B cell (primary cell): ENCODE measurements at regions not wholly inside any gene's neighbourhood (a gene's known extent, or its start where the extent isn't known, plus 50 kb on each side); places are given as distances from the start of the nearest gene placed in this dataset.

Source experiments
- ATAC-seq: fragments of 200-7000 bp; cut with Tn5 transposase; one replicate; pipeline ENCODE4 v1.10.0; 2021; ENCODE audit warnings: low read depth, mild to moderate bottlenecking, moderate number of reproducible peaks, moderate library complexity
- CTCF ChIA-PET: fragments of 350-600 bp; sonication (Branson Sonifier 250); formaldehyde crosslinking; loops from one replicate; lab custom pipeline; 2021; ENCODE audit warnings: antibody characterized with exemption, inconsistent platforms; lab: Charles Lee
- POLR2A ChIA-PET: fragments of 350-600 bp; sonication (Branson Sonifier 250); formaldehyde crosslinking; loops from one replicate; lab custom pipeline; 2021; ENCODE audit warnings: antibody characterized with exemption; lab: Charles Lee
- DNase-seq: peaks from one replicate; pipeline ENCODE4 v3.0.0; 2013
- H2AFZ ChIP-seq: 2 replicates; pipeline ENCODE4 v1.6.1; 2012; ENCODE audit warnings: mild to moderate bottlenecking, low read depth, low read length; ENCODE audit not compliant: insufficient read depth, poor library complexity, severe bottlenecking
- H3K27ac ChIP-seq, 2 donors: 1 replicate in 1 of 2; 2 replicates in 1 of 2; pipeline ENCODE4 v1.5.1; 2012 to 2013; ENCODE audit warnings: low read length in 2 of 2, mild to moderate bottlenecking in 2 of 2, moderate library complexity in 1 of 2
- H3K27me3 ChIP-seq, 4 experiments: fragments of 200-600 bp in 1 of 4; sonication (generic) in 1 of 4; replicated peaks in 1 of 4; 1 replicate in 2 of 4; 2 replicates in 2 of 4; pipeline versions ENCODE4 v1.6.1 to v1.7.0; 2013 to 2016; ENCODE audit warnings: low read length in 3 of 4, mild to moderate bottlenecking in 2 of 4, mixed read lengths in 1 of 4, moderate library complexity in 1 of 4; ENCODE audit not compliant: insufficient read depth in 4 of 4, control insufficient read depth in 3 of 4; ENCODE audit errors: control extremely low read depth in 1 of 4
- H3K36me3 ChIP-seq, 2 experiments: replicated peaks in 1 of 2; 1 replicate in 1 of 2; 2 replicates in 1 of 2; pipeline versions ENCODE4 v1.6.1 to v1.7.1; 2013; ENCODE audit warnings: low read length in 1 of 2; ENCODE audit not compliant: insufficient read depth in 2 of 2, control insufficient read depth in 1 of 2; ENCODE audit errors: control extremely low read depth in 1 of 2, extremely low read depth in 1 of 2
- H3K4me1 ChIP-seq, 2 donors: fragments of 200-600 bp in 1 of 2; sonication (generic) in 1 of 2; 1 replicate in 1 of 2; 2 replicates in 1 of 2; pipeline versions ENCODE4 v1.5.1 to v1.6.1; 2013 to 2017; ENCODE audit warnings: low read length in 2 of 2; ENCODE audit not compliant: control insufficient read depth in 2 of 2, insufficient read depth in 2 of 2
- H3K4me2 ChIP-seq: replicated peaks from 2 replicates; pipeline ENCODE3; 2012; ENCODE audit warnings: mild to moderate bottlenecking, low read depth, low read length; ENCODE audit not compliant: poor library complexity, severe bottlenecking
- H3K4me3 ChIP-seq, 5 experiments: fragments of 200-600 bp in 1 of 5; sonication (generic) in 1 of 5; 1 replicate in 3 of 5; 2 replicates in 2 of 5; pipeline versions ENCODE4 v1.5.1 to v1.7.0; 2011 to 2016; ENCODE audit warnings: low read length in 4 of 5, mild to moderate bottlenecking in 4 of 5, low read depth in 2 of 5, control low read depth in 1 of 5, moderate library complexity in 1 of 5; ENCODE audit not compliant: insufficient read depth in 1 of 5; ENCODE audit errors: control extremely low read depth in 1 of 5, extremely low read depth in 1 of 5
- H3K79me2 ChIP-seq: fragments of 200-600 bp; sonication (generic); one replicate; pipeline ENCODE4 v1.6.0; 2016; ENCODE audit warnings: low read length; ENCODE audit not compliant: control insufficient read depth, insufficient read depth
- H3K9ac ChIP-seq: fragments of 200-600 bp; sonication (generic); 2 replicates; pipeline ENCODE4 v1.6.1; 2017; ENCODE audit warnings: mild to moderate bottlenecking, low read length, moderate library complexity
- H3K9me3 ChIP-seq, 3 donors: one replicate each; pipeline versions ENCODE4 v1.6.1 to v1.7.1; 2013; ENCODE audit warnings: low read length in 2 of 3; ENCODE audit not compliant: control insufficient read depth in 2 of 3, insufficient read depth in 1 of 3; ENCODE audit errors: control extremely low read depth in 1 of 3
- H4K20me1 ChIP-seq: 2 replicates; pipeline ENCODE4 v1.6.0; 2012; ENCODE audit warnings: mild to moderate bottlenecking, low read length; ENCODE audit not compliant: insufficient read depth, control insufficient read depth, poor library complexity, severe bottlenecking
- H3K27ac Mint-ChIP-seq: one replicate; pipeline ENCODE4 v1.8.0; 2021; ENCODE audit warnings: mixed read lengths
- H3K27me3 Mint-ChIP-seq: one replicate; pipeline ENCODE4 v1.8.0; 2021; ENCODE audit warnings: mixed read lengths
- H3K4me1 Mint-ChIP-seq: one replicate; pipeline ENCODE4 v1.8.0; 2021; ENCODE audit warnings: mixed read lengths
- H3K4me3 Mint-ChIP-seq: one replicate; pipeline ENCODE4 v1.8.0; 2021; ENCODE audit warnings: mixed read lengths
- H3K9me3 Mint-ChIP-seq: one replicate; pipeline ENCODE4 v1.8.0; 2022; ENCODE audit warnings: mixed read lengths; ENCODE audit not compliant: insufficient read depth
- EZH2 ChIP-seq: IDR thresholded peaks from 2 replicates; pipeline ENCODE4 v1.6.1; 2012; ENCODE audit warnings: borderline replicate concordance, low read depth, mild to moderate bottlenecking, moderate library complexity, low read length; ENCODE audit not compliant: insufficient read depth, poor library complexity, severe bottlenecking
- WGBS: methylation state at CpG from one replicate; pipeline ENCODE4 v1.1.5; 2013; ENCODE audit warnings: missing lambda C conversion rate; ENCODE audit not compliant: insufficient coverage; 5-methylcytosine and 5-hydroxymethylcytosine counted together
- intact Hi-C: fragments of 100-400 bp; cut with micrococcal nuclease; formaldehyde crosslinking; loops from one replicate; pipeline ENCODE4 v1.10.0; 2022
- TF ChIP-seq, protein P1 (sequence below): fragments of 200-600 bp; IDR thresholded peaks from one replicate; pipeline ENCODE4 v1.8.0; 2022; ENCODE audit warnings: antibody characterized with exemption, mild to moderate bottlenecking

GRCh38 chr20:47962286-47962963, 177.1 kb upstream of the SULF2 start:
- no peaks in the 10 kb centered on the region for H3K36me3 ChIP-seq
- 88% methylated on average over 4 of the region's 7 CpGs for WGBS
- H3K4me1 ChIP-seq = no peaks in the 10 kb centered on the region
- no peaks in the 10 kb centered on the region for H3K79me2 ChIP-seq
- H3K9ac ChIP-seq = no peak overlapping the region
- Mint-ChIP-seq H3K9me3 (no peaks in the 10 kb centered on the region), H3K4me3 (no peak overlapping the region), H3K27me3 (peaks cover 12% of the 10 kb centered on the region), H3K4me1 (no peaks in the 10 kb centered on the region), H3K27ac (no peak overlapping the region)
- H3K9me3 ChIP-seq = peaks cover 0 to 3% (median 0%) of the 10 kb centered on the region in 3 donors
- H3K27me3 ChIP-seq = no peaks in the 10 kb centered on the region
- DNase-seq = no peak
- CTCF ChIA-PET = no interaction called here
- H3K4me2 ChIP-seq = no peak overlapping the region
- no peak overlapping the region for H2AFZ ChIP-seq
- H3K4me3 ChIP-seq = no peak overlapping the region
- POLR2A ChIA-PET = no interaction called here
- no peak for ATAC-seq
- no peak for TF ChIP-seq EZH2
- TF ChIP-seq, protein P1, sequence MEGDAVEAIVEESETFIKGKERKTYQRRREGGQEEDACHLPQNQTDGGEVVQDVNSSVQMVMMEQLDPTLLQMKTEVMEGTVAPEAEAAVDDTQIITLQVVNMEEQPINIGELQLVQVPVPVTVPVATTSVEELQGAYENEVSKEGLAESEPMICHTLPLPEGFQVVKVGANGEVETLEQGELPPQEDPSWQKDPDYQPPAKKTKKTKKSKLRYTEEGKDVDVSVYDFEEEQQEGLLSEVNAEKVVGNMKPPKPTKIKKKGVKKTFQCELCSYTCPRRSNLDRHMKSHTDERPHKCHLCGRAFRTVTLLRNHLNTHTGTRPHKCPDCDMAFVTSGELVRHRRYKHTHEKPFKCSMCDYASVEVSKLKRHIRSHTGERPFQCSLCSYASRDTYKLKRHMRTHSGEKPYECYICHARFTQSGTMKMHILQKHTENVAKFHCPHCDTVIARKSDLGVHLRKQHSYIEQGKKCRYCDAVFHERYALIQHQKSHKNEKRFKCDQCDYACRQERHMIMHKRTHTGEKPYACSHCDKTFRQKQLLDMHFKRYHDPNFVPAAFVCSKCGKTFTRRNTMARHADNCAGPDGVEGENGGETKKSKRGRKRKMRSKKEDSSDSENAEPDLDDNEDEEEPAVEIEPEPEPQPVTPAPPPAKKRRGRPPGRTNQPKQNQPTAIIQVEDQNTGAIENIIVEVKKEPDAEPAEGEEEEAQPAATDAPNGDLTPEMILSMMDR = no peak
- no peak overlapping the region for H3K27ac ChIP-seq
- no peaks in the 10 kb centered on the region for H4K20me1 ChIP-seq
- intact Hi-C loops = no loop called here

- ATAC-seq (no peak), DNase-seq (no peak)
- H2AFZ ChIP-seq = no peak overlapping the region
- H3K27me3 Mint-ChIP-seq = peaks cover 12% of the 10 kb centered on the region
- CTCF ChIA-PET = no interaction called here
- H3K4me3 ChIP-seq = no peak overlapping the region
- H3K27ac ChIP-seq = no peak overlapping the region
- no peaks in the 10 kb centered on the region for H3K4me1 Mint-ChIP-seq
- peaks cover 0 to 3% (median 0%) of the 10 kb centered on the region in 3 donors for H3K9me3 ChIP-seq
- TF ChIP-seq EZH2 = no peak
- TF ChIP-seq, protein P1 = no peak
- H3K4me3 Mint-ChIP-seq = no peak overlapping the region
- H3K9ac ChIP-seq = no peak overlapping the region
- H3K27me3 ChIP-seq = no peaks in the 10 kb centered on the region
- no peaks in the 10 kb centered on the region for H3K9me3 Mint-ChIP-seq
- intact Hi-C loops = no loop called here
- H4K20me1 ChIP-seq = no peaks in the 10 kb centered on the region
- POLR2A ChIA-PET = no interaction called here
- WGBS = 86% methylated on average over 5 of the region's 7 CpGs
- no peaks in the 10 kb centered on the region for H3K4me1 ChIP-seq
- no peak overlapping the region for H3K27ac Mint-ChIP-seq
- H3K4me2 ChIP-seq = no peak overlapping the region
- no peaks in the 10 kb centered on the region for H3K36me3 ChIP-seq
- H3K79me2 ChIP-seq = no peaks in the 10 kb centered on the region
These were observed 175.7 kb upstream of the SULF2 start for GRCh38 chr20:47960769-47961541.
